Activated T-cell treated with anti-CD3 and anti-CD28 coated beads, Interleukin-2, amount 50 U/mL, for 1 hour (primary cell): ENCODE measurements at regions not wholly inside any gene's neighbourhood (a gene's known extent, or its start where the extent isn't known, plus 50 kb on each side); places are given as distances from the start of the nearest gene placed in this dataset.
"Not testable (repeated sequence)": the region's sequence is repeated elsewhere in the genome, so short reads cannot be mapped to it uniquely, and the experiment has no call there.

Experiments used
- DNase-seq: peaks from one replicate; pipeline ENCODE4 v3.0.0-alpha.2; 2020

GRCh38 chr1:172931340-172931739, 119.4 kb downstream of the TNFSF18 start:
- DNase-seq = no peak

- no peak for DNase-seq
These were observed 119.0 kb downstream of the TNFSF18 start for GRCh38 chr1:172931761-172932160.

- no peak for DNase-seq
These were observed 117.8 kb downstream of the TNFSF18 start for GRCh38 chr1:172932981-172933380.

- DNase-seq = no peak
These were observed 116.4 kb downstream of the TNFSF18 start for GRCh38 chr1:172934417-172934762.

- no peak for DNase-seq
These were observed 115.6 kb downstream of the TNFSF18 start for GRCh38 chr1:172935062-172935592.

GRCh38 chr1:172936088-172936645, 114.6 kb downstream of the TNFSF18 start:
- no peak for DNase-seq

- DNase-seq = no peak
These were observed 112.1 kb downstream of the TNFSF18 start for GRCh38 chr1:172938681-172939080.

GRCh38 chr1:172939475-172939874, 111.3 kb downstream of the TNFSF18 start:
- no peak for DNase-seq

- DNase-seq = no peak
These were observed 110.4 kb downstream of the TNFSF18 start for GRCh38 chr1:172940174-172940855.

GRCh38 chr1:172941471-172941870, 109.3 kb downstream of the TNFSF18 start:
- no peak for DNase-seq

- no peak for DNase-seq
These were observed 108.8 kb downstream of the TNFSF18 start for GRCh38 chr1:172941945-172942344.

GRCh38 chr1:172943138-172943537, 107.6 kb downstream of the TNFSF18 start:
- not testable (repeated sequence) for DNase-seq

- DNase-seq = no peak
These were observed 105.8 kb downstream of the TNFSF18 start for GRCh38 chr1:172944931-172945330.

- DNase-seq = no peak
These were observed 103.8 kb downstream of the TNFSF18 start for GRCh38 chr1:172946814-172947507.

- no peak for DNase-seq
These were observed 102.3 kb downstream of the TNFSF18 start for GRCh38 chr1:172948457-172948856.

- DNase-seq = no peak
These were observed 101.6 kb downstream of the TNFSF18 start for GRCh38 chr1:172949096-172949495.

- DNase-seq = no peak
These were observed 100.2 kb downstream of the TNFSF18 start for GRCh38 chr1:172950528-172950927.

- DNase-seq = no peak
These were observed 98.9 kb downstream of the TNFSF18 start for GRCh38 chr1:172951730-172952365.

- no peak for DNase-seq
These were observed 98.2 kb downstream of the TNFSF18 start for GRCh38 chr1:172952516-172952915.

GRCh38 chr1:172954476-172955150, 96.1 kb downstream of the TNFSF18 start:
- DNase-seq = no peak

- no peak for DNase-seq
These were observed 95.5 kb downstream of the TNFSF18 start for GRCh38 chr1:172955161-172955815.

- DNase-seq = no peak
These were observed 93.9 kb downstream of the TNFSF18 start for GRCh38 chr1:172956871-172957270.
